K562 (cell line): ENCODE measurements at regions not wholly inside any gene's neighbourhood (a gene's known extent, or its start where the extent isn't known, plus 50 kb on each side); places are given as distances from the start of the nearest gene placed in this dataset.
A peak's percentile ranks its signal among the peaks of the same experiment; 100 is the strongest.

ENCODE experiments used
- ATAC-seq: fragments of 200-7000 bp; cut with Tn5 transposase; 3 replicates; pipeline ENCODE4 v1.9.1; 2020; ENCODE audit warnings: moderate library complexity
- BruUV-seq: library from RNA; stranded (reverse); fragments of 400-500 nt; replicated peaks from 2 replicates; lab custom pipeline; 2021; lab: Mats Ljungman, UMichigan
- CTCF ChIA-PET: fragments of 300-600 bp; formaldehyde crosslinking; extraction: SDS; loops from one replicate; lab custom pipeline; 2021; ENCODE audit warnings: low intra/inter-chr PET ratio; lab: Yijun Ruan, JAX
- POLR2A ChIA-PET: fragments of 300-600, 350-650 bp; sonication (Branson Sonifier 250); formaldehyde crosslinking; extraction: SDS; loops from one replicate; lab custom pipeline; 2021; ENCODE audit warnings: antibody characterized with exemption, inconsistent platforms; lab: Yijun Ruan, JAX
- DNase-seq, 4 experiments: peaks; one replicate each; pipeline versions ENCODE4 v3.0.0 to v3.0.0-alpha.2; 2011 to 2018; ENCODE audit warnings: low spot score in 3 of 4, mixed read lengths in 3 of 4; ENCODE audit errors: extremely low read depth in 1 of 4
- FAIRE-seq: peaks from 2 replicates; lab custom pipeline; 2011; peaks lifted over from hg19 to GRCh38; lab: Jason Lieb, UNC
- H2AFZ ChIP-seq: 2 replicates; pipeline ENCODE4 v1.6.0; 2011; ENCODE audit warnings: low read depth, low read length, control low read depth, inconsistent platforms
- H3K27ac ChIP-seq: fragments of 200-600 bp; 3 replicates; pipeline ENCODE4 v1.8.0; 2011; ENCODE audit warnings: low read depth, mild to moderate bottlenecking, control low read depth, inconsistent platforms, low read length, moderate library complexity, mixed read lengths; ENCODE audit errors: extremely low read depth
- H3K27me3 ChIP-seq, 2 experiments: fragments of 300-600 bp in 1 of 2; 2 replicates in 1 of 2; 3 replicates in 1 of 2; pipeline versions ENCODE4 v1.6.0 to v1.8.0; 2011; ENCODE audit warnings: inconsistent platforms in 2 of 2, low read length in 2 of 2, mild to moderate bottlenecking in 1 of 2, mixed read lengths in 1 of 2, moderate library complexity in 1 of 2; ENCODE audit not compliant: control insufficient read depth in 2 of 2, insufficient read depth in 2 of 2
- H3K36me3 ChIP-seq: fragments of 300-600 bp; 3 replicates; pipeline ENCODE4 v1.8.0; 2011; ENCODE audit warnings: mild to moderate bottlenecking, low read length, inconsistent platforms; ENCODE audit not compliant: control insufficient read depth, insufficient read depth
- H3K4me1 ChIP-seq, 2 experiments: fragments of 200-600 bp in 1 of 2; replicated peaks in 1 of 2; 2 replicates in 1 of 2; 3 replicates in 1 of 2; pipeline versions ENCODE4 v1.5.1 to v1.8.0; 2011; ENCODE audit warnings: inconsistent platforms in 2 of 2, low read length in 2 of 2, mild to moderate bottlenecking in 1 of 2, mixed read lengths in 1 of 2, moderate library complexity in 1 of 2; ENCODE audit not compliant: control insufficient read depth in 2 of 2, insufficient read depth in 2 of 2
- H3K4me2 ChIP-seq: 2 replicates; pipeline ENCODE4 v1.6.1; 2011; ENCODE audit warnings: low read length, control low read depth, inconsistent platforms, mixed read lengths; ENCODE audit not compliant: insufficient read depth
- H3K4me3 ChIP-seq: fragments of 200-600 bp; sonication (generic), shearing (Covaris generic); 2 replicates; pipeline ENCODE4 v1.5.1; 2016; ENCODE audit warnings: control low read depth, inconsistent platforms
- H3K79me2 ChIP-seq: fragments of 200-600 bp; 3 replicates; pipeline ENCODE4 v1.8.0; 2011; ENCODE audit warnings: low read length, inconsistent platforms; ENCODE audit not compliant: control insufficient read depth, insufficient read depth
- H3K9ac ChIP-seq, 2 experiments: 2 replicates each; pipeline versions ENCODE4 v1.6.0 to v1.6.1; 2011; ENCODE audit warnings: low read depth in 2 of 2, low read length in 2 of 2, control low read depth in 1 of 2, inconsistent platforms in 1 of 2, mild to moderate bottlenecking in 1 of 2, mixed read lengths in 1 of 2; ENCODE audit not compliant: insufficient read depth in 1 of 2
- H3K9me1 ChIP-seq: one replicate; pipeline ENCODE4 v1.6.0; 2011; ENCODE audit warnings: inconsistent platforms, mild to moderate bottlenecking, low read length, moderate library complexity; ENCODE audit not compliant: control insufficient read depth, insufficient read depth
- H3K9me3 ChIP-seq: replicated peaks from 2 replicates; pipeline ENCODE4 v1.5.1; 2011; ENCODE audit warnings: low read depth, low read length, inconsistent platforms; ENCODE audit not compliant: control insufficient read depth, insufficient read depth
- H4K20me1 ChIP-seq: replicated peaks from 2 replicates; pipeline ENCODE4 v1.6.1; 2011; ENCODE audit warnings: low read length, inconsistent platforms, mixed read lengths; ENCODE audit not compliant: control insufficient read depth, insufficient read depth
- CBX3 ChIP-seq, 2 experiments: IDR thresholded peaks; 1 replicate in 1 of 2; 2 replicates in 1 of 2; pipeline ENCODE4 v1.6.1; 2012; ENCODE audit warnings: inconsistent platforms in 2 of 2, low read length in 2 of 2, borderline replicate concordance in 1 of 2, control low read depth in 1 of 2
- CBX5 ChIP-seq: IDR thresholded peaks from 2 replicates; pipeline ENCODE4 v1.6.1; 2014; ENCODE audit warnings: low read depth, borderline replicate concordance
- CXXC5 ChIP-seq: fragments of 250-450 bp; sonication (Bioruptor Pico); IDR thresholded peaks from 2 replicates; pipeline ENCODE4 v1.8.0; 2022; ENCODE audit warnings: inconsistent platforms, mild to moderate bottlenecking, moderate library complexity
- ETV5 ChIP-seq: sonication (generic); formaldehyde crosslinking; IDR thresholded peaks from 2 replicates; pipeline ENCODE4 v1.4.0; 2020; ENCODE audit warnings: low read depth, mild to moderate bottlenecking, missing genetic modification reagents
- JUNB ChIP-seq: fragments of 450-650 bp; formaldehyde crosslinking; conservative IDR thresholded peaks from 2 replicates; pipeline ENCODE4 v1.4.0; 2020; ENCODE audit warnings: mild to moderate bottlenecking
- LCOR ChIP-seq: sonication (generic); formaldehyde crosslinking; IDR thresholded peaks from 2 replicates; pipeline ENCODE4 v1.8.0; 2022; ENCODE audit warnings: mild to moderate bottlenecking, missing genetic modification reagents
- MAFK ChIP-seq: IDR thresholded peaks from 2 replicates; pipeline ENCODE4 v1.6.1; 2011; ENCODE audit warnings: low read length, improper control_type of control experiment
- MECOM ChIP-seq: fragments of 250-450 bp; sonication (Bioruptor Pico); IDR thresholded peaks from 2 replicates; pipeline ENCODE4 v1.8.0; 2022; ENCODE audit warnings: inconsistent platforms
- MTF1 ChIP-seq: fragments of 250-450 bp; sonication (Bioruptor Pico); IDR thresholded peaks from 2 replicates; pipeline ENCODE4 v1.9.0; 2021; ENCODE audit warnings: moderate library complexity, mild to moderate bottlenecking, inconsistent platforms, borderline replicate concordance
- NR1H2 ChIP-seq: sonication (generic); formaldehyde crosslinking; IDR thresholded peaks from 2 replicates; pipeline ENCODE4 v1.4.0; 2020; ENCODE audit warnings: mild to moderate bottlenecking, missing genetic modification reagents
- RBM34 ChIP-seq: fragments of 200-400 bp; formaldehyde crosslinking; IDR thresholded peaks from 2 replicates; pipeline ENCODE4 v1.6.1; 2018; ENCODE audit warnings: low read length, borderline replicate concordance; ENCODE audit not compliant: insufficient read depth
- SLC30A9 ChIP-seq: fragments of 250-450 bp; sonication (Bioruptor Pico); IDR thresholded peaks from 2 replicates; pipeline ENCODE4 v1.8.0; 2022; ENCODE audit warnings: mild to moderate bottlenecking, moderate library complexity
- SMARCC2 ChIP-seq: fragments of 450-650 bp; IDR thresholded peaks from 2 replicates; pipeline ENCODE4 v1.6.1; 2017; ENCODE audit warnings: antibody characterized with exemption, moderate library complexity, mild to moderate bottlenecking, low read depth
- TCFL5 ChIP-seq: fragments of 250-450 bp; sonication (Bioruptor Pico); conservative IDR thresholded peaks from 2 replicates; pipeline ENCODE4 v1.6.1; 2021; ENCODE audit warnings: mild to moderate bottlenecking, moderate library complexity, matching md5 sums
- ZNF121 ChIP-seq: sonication (generic); formaldehyde crosslinking; conservative IDR thresholded peaks from 2 replicates; pipeline ENCODE4 v1.8.0; 2022; ENCODE audit warnings: missing genetic modification reagents
- ZNF311 ChIP-seq: fragments of 250-450 bp; sonication (Bioruptor Pico); IDR thresholded peaks from 2 replicates; pipeline ENCODE4 v1.4.0; 2020; ENCODE audit warnings: mild to moderate bottlenecking, moderate library complexity
- ZNF444 ChIP-seq: fragments of 250-450 bp; sonication (Bioruptor Pico); IDR thresholded peaks from 2 replicates; pipeline ENCODE4 v1.4.0; 2020; ENCODE audit warnings: mild to moderate bottlenecking, moderate library complexity
- ZNF644 ChIP-seq: fragments of 200-800 bp; sonication (Bioruptor generic); IDR thresholded peaks from 2 replicates; pipeline ENCODE4 v1.6.1; 2016; ENCODE audit warnings: low read depth, missing genetic modification characterization, missing compliant biosample characterization
- ZZZ3 ChIP-seq: fragments of 450-650 bp; IDR thresholded peaks from 2 replicates; pipeline ENCODE4 v1.6.1; 2016; ENCODE audit warnings: antibody characterized with exemption, mild to moderate bottlenecking, moderate library complexity
- WGBS: fragments of 100-300 bp; shearing (Covaris generic); methylation state at CpG from one replicate; pipeline ENCODE4 v1.1.6; 2016; ENCODE audit warnings: low coverage, mixed read lengths; ENCODE audit not compliant: insufficient coverage; ENCODE audit errors: missing lambda C conversion rate; 5-methylcytosine and 5-hydroxymethylcytosine counted together
- in situ Hi-C: fragments of 300-500 bp; cut with MboI; formaldehyde crosslinking; loops from 4 replicates; pipeline ENCODE4 v1.15.0; 2018; ENCODE audit warnings: inconsistent platforms, mixed read lengths
- intact Hi-C: fragments of 100-400 bp; cut with micrococcal nuclease; formaldehyde crosslinking; loops from 2 replicates; pipeline ENCODE4 v1.14.2; 2022
- TF ChIP-seq, protein P1 (sequence below): fragments of 250-450 bp; sonication (Bioruptor Pico); IDR thresholded peaks from 2 replicates; pipeline ENCODE4 v1.8.0; 2022; ENCODE audit warnings: inconsistent platforms

DNA sequence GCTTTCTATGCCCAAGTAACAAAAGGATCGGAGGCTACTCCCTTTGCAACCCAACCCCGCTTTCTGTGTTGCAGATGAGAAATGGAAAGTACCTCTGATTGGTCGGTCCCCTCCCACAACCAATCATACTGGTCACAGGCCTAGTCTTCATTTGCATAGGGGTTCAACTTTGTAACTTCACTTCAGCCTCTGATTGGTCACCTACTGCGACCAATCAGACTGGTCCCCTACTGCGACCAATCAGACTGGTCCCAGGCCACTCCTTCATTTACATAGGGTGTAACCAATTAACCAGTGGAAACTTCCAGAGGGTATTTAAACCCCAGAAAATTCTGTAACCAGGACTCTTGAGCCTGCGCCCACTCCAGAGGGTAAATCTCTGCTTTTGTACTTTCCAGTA lies 906.4 kb upstream of the TMEM132C start:
- ChIA-PET CTCF (no interaction called here), POLR2A (no interaction called here)
- no peak for FAIRE-seq
- in situ Hi-C loops (no loop called here), intact Hi-C loops (loop anchor here (10.0 kb wide), 1 partner anchor 336 kb away; no protein-coding TSS in a partner anchor)
- Histone ChIP-seq H2AFZ (no peak overlapping the region), H3K4me3 (no peak overlapping the region), H3K4me2 (no peak overlapping the region), H3K4me1 (no peaks in the 10 kb centered on the region), H3K79me2 (no peaks in the 10 kb centered on the region), H3K9me3 (no peaks in the 10 kb centered on the region), H3K9ac (no peak overlapping the region), H3K9me1 (no peaks in the 10 kb centered on the region), H3K36me3 (no peaks in the 10 kb centered on the region), H4K20me1 (no peaks in the 10 kb centered on the region), H3K27me3 (no peaks in the 10 kb centered on the region), H3K27ac (no peak overlapping the region)
- no TSS peak for BruUV-seq
- no peak for TF ChIP-seq ZNF311 (CRISPR knock-in tag)
- no peak for TF ChIP-seq TCFL5
- no peak for TF ChIP-seq MAFK
- no peak for TF ChIP-seq SMARCC2
- no peak for TF ChIP-seq ZNF644 (tag)
- TF ChIP-seq, protein P1, sequence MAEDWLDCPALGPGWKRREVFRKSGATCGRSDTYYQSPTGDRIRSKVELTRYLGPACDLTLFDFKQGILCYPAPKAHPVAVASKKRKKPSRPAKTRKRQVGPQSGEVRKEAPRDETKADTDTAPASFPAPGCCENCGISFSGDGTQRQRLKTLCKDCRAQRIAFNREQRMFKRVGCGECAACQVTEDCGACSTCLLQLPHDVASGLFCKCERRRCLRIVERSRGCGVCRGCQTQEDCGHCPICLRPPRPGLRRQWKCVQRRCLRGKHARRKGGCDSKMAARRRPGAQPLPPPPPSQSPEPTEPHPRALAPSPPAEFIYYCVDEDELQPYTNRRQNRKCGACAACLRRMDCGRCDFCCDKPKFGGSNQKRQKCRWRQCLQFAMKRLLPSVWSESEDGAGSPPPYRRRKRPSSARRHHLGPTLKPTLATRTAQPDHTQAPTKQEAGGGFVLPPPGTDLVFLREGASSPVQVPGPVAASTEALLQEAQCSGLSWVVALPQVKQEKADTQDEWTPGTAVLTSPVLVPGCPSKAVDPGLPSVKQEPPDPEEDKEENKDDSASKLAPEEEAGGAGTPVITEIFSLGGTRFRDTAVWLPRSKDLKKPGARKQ (CRISPR knock-in tag): no peak
- TF ChIP-seq SLC30A9 (CRISPR knock-in tag): no peak
- TF ChIP-seq JUNB: no peak
- no peak for TF ChIP-seq LCOR (CRISPR knock-in tag)
- TF ChIP-seq NR1H2 (CRISPR knock-in tag): no peak
- TF ChIP-seq MECOM (CRISPR knock-in tag): no peak
- TF ChIP-seq CBX5: no peak
- no peak for TF ChIP-seq CXXC5 (CRISPR knock-in tag)
- no peak for TF ChIP-seq ZNF121
- no peak for TF ChIP-seq ZNF444 (CRISPR knock-in tag)
- no peak for TF ChIP-seq RBM34
- no peak for TF ChIP-seq ETV5 (CRISPR knock-in tag)
- no peak for TF ChIP-seq CBX3 (IDR thresholded peaks at IDR 0.05; ENCODE audit: borderline replicate concordance in 1 of 2, low read length in 2 of 2)
- no peak for TF ChIP-seq MTF1 (CRISPR knock-in tag)
- TF ChIP-seq ZZZ3: no peak
- 0% methylated on average over 6 of the region's 6 CpGs for WGBS
- no peak for DNase-seq
- peak; percentile 81 for ATAC-seq
